ENCODE measurements at regions not wholly inside any gene's neighbourhood (a gene's known extent, or its start where the extent isn't known, plus 50 kb on each side); places are given as distances from the start of the nearest gene placed in this dataset.

- CTCF ChIA-PET, result no interaction called here
- no peaks in the 10 kb centered on the region for H3K36me3 Mint-ChIP-seq
- no peak for DNase-seq
Measured at GRCh38 chr7:86222806-86223205, 420.9 kb upstream of the GRM3 start.

GRCh38 chr7:86214734-86215133, 429.0 kb upstream of the GRM3 start:
- ChIA-PET CTCF (no interaction called here), POLR2A (no interaction called here)
- H3K4me1 Mint-ChIP-seq, result no peaks in the 10 kb centered on the region
- Histone ChIP-seq H3K9me3 (ENCODE audit: low read length) (no peaks in the 10 kb centered on the region), H3K27me3 (ENCODE audit: insufficient read depth, low read length, poor library complexity, severe bottlenecking) (no peaks in the 10 kb centered on the region), H3K27ac (ENCODE audit: low read depth, low read length) (no peak overlapping the region), H3K4me3 (ENCODE audit: low read length) (no peak overlapping the region), H3K36me3 (ENCODE audit: insufficient read depth, low read length) (no peaks in the 10 kb centered on the region), H3K4me1 (ENCODE audit: insufficient read depth, low read length) (no peaks in the 10 kb centered on the region)
- H3K4me3 Mint-ChIP-seq, result no peak overlapping the region
- H3K36me3 Mint-ChIP-seq, result no peaks in the 10 kb centered on the region
- H3K9me3 Mint-ChIP-seq, result peaks cover 0 to 10% (median 3%) of the 10 kb centered on the region in 5 donors
- H3K27me3 Mint-ChIP-seq, result no peaks in the 10 kb centered on the region
- no peak for DNase-seq
- no peak overlapping the region for H3K27ac Mint-ChIP-seq

More at GRCh38 chr7:86222806-86223205, 420.9 kb upstream of the GRM3 start:
- Mint-ChIP-seq H3K9me3 (peaks cover 7 to 25% (median 17%) of the 10 kb centered on the region in 5 donors), H3K4me3 (no peak overlapping the region), H3K27me3 (no peaks in the 10 kb centered on the region), H3K4me1 (no peaks in the 10 kb centered on the region), H3K27ac (no peak overlapping the region)
- Histone ChIP-seq H3K27ac (ENCODE audit: low read depth, low read length) (no peak overlapping the region), H3K9me3 (ENCODE audit: low read length) (no peaks in the 10 kb centered on the region), H3K27me3 (ENCODE audit: insufficient read depth, low read length, poor library complexity, severe bottlenecking) (no peaks in the 10 kb centered on the region), H3K4me1 (ENCODE audit: insufficient read depth, low read length) (no peaks in the 10 kb centered on the region), H3K36me3 (ENCODE audit: insufficient read depth, low read length) (no peaks in the 10 kb centered on the region), H3K4me3 (ENCODE audit: low read length) (no peak overlapping the region)
- POLR2A ChIA-PET, result no interaction called here

- no peaks in the 10 kb centered on the region for H3K27me3 Mint-ChIP-seq
- H3K9me3 ChIP-seq (ENCODE audit: low read length), result no peaks in the 10 kb centered on the region
- DNase-seq, result no peak
- no peak overlapping the region for H3K4me3 ChIP-seq (ENCODE audit: low read length)
- H3K27ac ChIP-seq (ENCODE audit: low read depth, low read length), result no peak overlapping the region
- H3K36me3 ChIP-seq (ENCODE audit: insufficient read depth, low read length), result no peaks in the 10 kb centered on the region
- H3K4me1 ChIP-seq (ENCODE audit: insufficient read depth, low read length), result no peaks in the 10 kb centered on the region
- no peak overlapping the region for H3K4me3 Mint-ChIP-seq
- POLR2A ChIA-PET, result no interaction called here
- no peaks in the 10 kb centered on the region for H3K4me1 Mint-ChIP-seq
- H3K27me3 ChIP-seq (ENCODE audit: insufficient read depth, low read length, poor library complexity, severe bottlenecking), result no peaks in the 10 kb centered on the region
- H3K9me3 Mint-ChIP-seq, result peaks cover 0 to 4% (median 0%) of the 10 kb centered on the region in 5 donors
- CTCF ChIA-PET, result no interaction called here
- no peak overlapping the region for H3K27ac Mint-ChIP-seq
- no peaks in the 10 kb centered on the region for H3K36me3 Mint-ChIP-seq
Measured at GRCh38 chr7:86212976-86213375, 430.7 kb upstream of the GRM3 start.

GRCh38 chr7:86209036-86209435, 434.7 kb upstream of the GRM3 start:
- Histone ChIP-seq H3K4me1 (ENCODE audit: insufficient read depth, low read length) (no peaks in the 10 kb centered on the region), H3K27ac (ENCODE audit: low read depth, low read length) (no peak overlapping the region), H3K9me3 (ENCODE audit: low read length) (no peaks in the 10 kb centered on the region), H3K27me3 (ENCODE audit: insufficient read depth, low read length, poor library complexity, severe bottlenecking) (no peaks in the 10 kb centered on the region), H3K4me3 (ENCODE audit: low read length) (no peak overlapping the region), H3K36me3 (ENCODE audit: insufficient read depth, low read length) (no peaks in the 10 kb centered on the region)
- Mint-ChIP-seq H3K27me3 (no peaks in the 10 kb centered on the region), H3K36me3 (no peaks in the 10 kb centered on the region), H3K4me3 (no peak overlapping the region), H3K4me1 (no peaks in the 10 kb centered on the region), H3K9me3 (peaks cover 0 to 3% (median 0%) of the 10 kb centered on the region in 5 donors), H3K27ac (no peak overlapping the region)
- ChIA-PET POLR2A (no interaction called here), CTCF (no interaction called here)
- DNase-seq, result no peak

- no peak overlapping the region for H3K27ac ChIP-seq (ENCODE audit: low read depth, low read length)
- H3K4me1 ChIP-seq (ENCODE audit: insufficient read depth, low read length), result no peaks in the 10 kb centered on the region
- DNase-seq, result no peak
- Mint-ChIP-seq H3K4me3 (no peak overlapping the region), H3K4me1 (no peaks in the 10 kb centered on the region), H3K27me3 (no peaks in the 10 kb centered on the region), H3K36me3 (no peaks in the 10 kb centered on the region), H3K9me3 (peaks cover 0 to 10% (median 2%) of the 10 kb centered on the region in 5 donors), H3K27ac (no peak overlapping the region)
- ChIA-PET CTCF (no interaction called here), POLR2A (no interaction called here)
- H3K36me3 ChIP-seq (ENCODE audit: insufficient read depth, low read length), result no peaks in the 10 kb centered on the region
- H3K4me3 ChIP-seq (ENCODE audit: low read length), result no peak overlapping the region
- no peaks in the 10 kb centered on the region for H3K27me3 ChIP-seq (ENCODE audit: insufficient read depth, low read length, poor library complexity, severe bottlenecking)
- no peaks in the 10 kb centered on the region for H3K9me3 ChIP-seq (ENCODE audit: low read length)
Measured at GRCh38 chr7:86207740-86208139, 436.0 kb upstream of the GRM3 start.

- ChIA-PET CTCF (no interaction called here), POLR2A (no interaction called here)
- Histone ChIP-seq H3K36me3 (ENCODE audit: insufficient read depth, low read length) (no peaks in the 10 kb centered on the region), H3K27me3 (ENCODE audit: insufficient read depth, low read length, poor library complexity, severe bottlenecking) (no peaks in the 10 kb centered on the region), H3K27ac (ENCODE audit: low read depth, low read length) (no peak overlapping the region), H3K9me3 (ENCODE audit: low read length) (no peaks in the 10 kb centered on the region), H3K4me3 (ENCODE audit: low read length) (no peak overlapping the region), H3K4me1 (ENCODE audit: insufficient read depth, low read length) (no peaks in the 10 kb centered on the region)
- H3K4me1 Mint-ChIP-seq, result no peaks in the 10 kb centered on the region
- no peak overlapping the region for H3K27ac Mint-ChIP-seq
- no peak overlapping the region for H3K4me3 Mint-ChIP-seq
- peaks cover 0 to 12% (median 4%) of the 10 kb centered on the region in 5 donors for H3K9me3 Mint-ChIP-seq
- H3K27me3 Mint-ChIP-seq, result no peaks in the 10 kb centered on the region
- H3K36me3 Mint-ChIP-seq, result no peaks in the 10 kb centered on the region
- no peak for DNase-seq
Measured at GRCh38 chr7:86202833-86203232, 440.9 kb upstream of the GRM3 start.

GRCh38 chr7:86201767-86202166, 441.9 kb upstream of the GRM3 start:
- no peak overlapping the region for H3K4me3 ChIP-seq (ENCODE audit: low read length)
- peaks cover 0 to 12% (median 4%) of the 10 kb centered on the region in 5 donors for H3K9me3 Mint-ChIP-seq
- H3K9me3 ChIP-seq (ENCODE audit: low read length), result no peaks in the 10 kb centered on the region
- DNase-seq, result no peak
- H3K27ac Mint-ChIP-seq, result no peak overlapping the region
- no peaks in the 10 kb centered on the region for H3K4me1 ChIP-seq (ENCODE audit: insufficient read depth, low read length)
- H3K36me3 ChIP-seq (ENCODE audit: insufficient read depth, low read length), result no peaks in the 10 kb centered on the region
- H3K4me3 Mint-ChIP-seq, result no peak overlapping the region
- ChIA-PET POLR2A (no interaction called here), CTCF (no interaction called here)
- H3K27me3 ChIP-seq (ENCODE audit: insufficient read depth, low read length, poor library complexity, severe bottlenecking), result no peaks in the 10 kb centered on the region
- H3K27me3 Mint-ChIP-seq, result no peaks in the 10 kb centered on the region
- H3K27ac ChIP-seq (ENCODE audit: low read depth, low read length), result no peak overlapping the region
- no peaks in the 10 kb centered on the region for H3K4me1 Mint-ChIP-seq
- no peaks in the 10 kb centered on the region for H3K36me3 Mint-ChIP-seq

- Histone ChIP-seq H3K36me3 (ENCODE audit: insufficient read depth, low read length) (no peaks in the 10 kb centered on the region), H3K27ac (ENCODE audit: low read depth, low read length) (no peak overlapping the region), H3K4me3 (ENCODE audit: low read length) (no peak overlapping the region), H3K9me3 (ENCODE audit: low read length) (no peaks in the 10 kb centered on the region), H3K4me1 (ENCODE audit: insufficient read depth, low read length) (no peaks in the 10 kb centered on the region), H3K27me3 (ENCODE audit: insufficient read depth, low read length, poor library complexity, severe bottlenecking) (no peaks in the 10 kb centered on the region)
- H3K4me3 Mint-ChIP-seq, result no peak overlapping the region
- no peaks in the 10 kb centered on the region for H3K36me3 Mint-ChIP-seq
- no peak overlapping the region for H3K27ac Mint-ChIP-seq
- H3K9me3 Mint-ChIP-seq, result peaks cover 4 to 12% (median 6%) of the 10 kb centered on the region in 5 donors
- ChIA-PET CTCF (interaction anchor here (1.1 kb wide), 1 partner anchor 12 kb away, joined by 3 read pairs; no protein-coding TSS in a partner anchor), POLR2A (no interaction called here)
- no peaks in the 10 kb centered on the region for H3K4me1 Mint-ChIP-seq
- no peaks in the 10 kb centered on the region for H3K27me3 Mint-ChIP-seq
- no peak for DNase-seq
Measured at GRCh38 chr7:86199881-86200614, 443.7 kb upstream of the GRM3 start.
